ENCODE measurements at regions not wholly inside any gene's neighbourhood (a gene's known extent, or its start where the extent isn't known, plus 50 kb on each side); places are given as distances from the start of the nearest gene placed in this dataset.

GRCh38 chr15:101558221-101558941 lies 68.9 kb upstream of the PCSK6 start (continued):
- TF ChIP-seq PAXIP1 (CRISPR knock-in tag; conservative IDR thresholded peaks at IDR 0.05) = peak; percentile 45; the same call in 1 of the 2 replicates
- no peak for TF ChIP-seq CREB1 (IDR thresholded peaks at IDR 0.05)
- TF ChIP-seq CREB1 (CRISPR knock-in tag; IDR thresholded peaks at IDR 0.05) = peak; percentile 32; the same call in 1 of the 2 replicates
- no peak for TF ChIP-seq ZNF652 (CRISPR knock-in tag; IDR thresholded peaks at IDR 0.05; ENCODE audit: borderline replicate concordance, low read depth)
- no peak for TF ChIP-seq CC2D1A (CRISPR knock-in tag; IDR thresholded peaks at IDR 0.05)
- TF ChIP-seq E2F2 (CRISPR knock-in tag; IDR thresholded peaks at IDR 0.05; ENCODE audit: borderline replicate concordance) = no peak
- no peak for TF ChIP-seq ZNF3 (CRISPR knock-in tag; IDR thresholded peaks at IDR 0.05)
- no peak for TF ChIP-seq MBNL3 (CRISPR knock-in tag; conservative IDR thresholded peaks at IDR 0.05)
- TF ChIP-seq PRPF4 (IDR thresholded peaks at IDR 0.05; ENCODE audit: low read depth, low read length, poor library complexity, severe bottlenecking) = no peak
- no peak for TF ChIP-seq ZBTB26 (CRISPR knock-in tag; IDR thresholded peaks at IDR 0.05; ENCODE audit: borderline replicate concordance)
- no peak for TF ChIP-seq CEBPZ (IDR thresholded peaks at IDR 0.05; ENCODE audit: low read length)
- TF ChIP-seq IRF2 (CRISPR knock-in tag; IDR thresholded peaks at IDR 0.05) = no peak
- no peak for TF ChIP-seq ZBTB10 (CRISPR knock-in tag; IDR thresholded peaks at IDR 0.05; ENCODE audit: borderline replicate concordance)
- TF ChIP-seq ZZZ3 (CRISPR knock-in tag; IDR thresholded peaks at IDR 0.05; ENCODE audit: borderline replicate concordance) = no peak
- TF ChIP-seq ZNF572 (CRISPR knock-in tag; IDR thresholded peaks at IDR 0.05) = no peak
- no peak for TF ChIP-seq ZNF180 (CRISPR knock-in tag; IDR thresholded peaks at IDR 0.05; ENCODE audit: borderline replicate concordance, low read depth)
- TF ChIP-seq ZNF713 (CRISPR knock-in tag; IDR thresholded peaks at IDR 0.05) = no peak
